ENCODE measurements at regions not wholly inside any gene's neighbourhood (a gene's known extent, or its start where the extent isn't known, plus 50 kb on each side); places are given as distances from the start of the nearest gene placed in this dataset.

DNA sequence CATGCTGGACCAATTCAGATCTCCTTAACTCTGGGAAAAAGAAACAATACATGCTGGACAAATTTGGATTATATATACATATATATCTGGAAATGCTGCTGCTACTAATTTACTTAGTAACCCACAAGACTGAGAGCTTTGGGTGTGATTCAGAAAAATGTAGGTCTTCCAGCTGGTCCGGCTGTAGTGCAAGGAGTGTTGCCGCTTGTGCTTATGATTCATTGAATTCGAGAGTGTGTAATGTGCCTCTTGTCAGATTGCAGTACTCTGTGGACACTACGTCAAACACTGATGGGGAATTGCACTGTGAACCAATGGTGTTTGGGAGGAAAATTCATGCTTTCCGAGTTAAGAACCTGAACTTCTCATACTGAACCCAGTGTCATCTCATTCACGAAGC lies 1155.5 kb downstream of the EPHA7 start:
- TF ChIP-seq EP300 (IDR thresholded peaks at IDR 0.05) (no peak), MYC (IDR thresholded peaks at IDR 0.05; ENCODE audit: borderline replicate concordance, low read length) (no peak), POLR2A (IDR thresholded peaks at IDR 0.05; ENCODE audit: low read length) (no peak)
- TF ChIP-seq, protein P1, sequence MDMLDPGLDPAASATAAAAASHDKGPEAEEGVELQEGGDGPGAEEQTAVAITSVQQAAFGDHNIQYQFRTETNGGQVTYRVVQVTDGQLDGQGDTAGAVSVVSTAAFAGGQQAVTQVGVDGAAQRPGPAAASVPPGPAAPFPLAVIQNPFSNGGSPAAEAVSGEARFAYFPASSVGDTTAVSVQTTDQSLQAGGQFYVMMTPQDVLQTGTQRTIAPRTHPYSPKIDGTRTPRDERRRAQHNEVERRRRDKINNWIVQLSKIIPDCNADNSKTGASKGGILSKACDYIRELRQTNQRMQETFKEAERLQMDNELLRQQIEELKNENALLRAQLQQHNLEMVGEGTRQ (IDR thresholded peaks at IDR 0.05), result no peak
